ENCODE measurements at regions not wholly inside any gene's neighbourhood (a gene's known extent, or its start where the extent isn't known, plus 50 kb on each side); places are given as distances from the start of the nearest gene placed in this dataset.
A peak's percentile ranks its signal among the peaks of the same experiment; 100 is the strongest.

GRCh38 chr7:25852211-25852938, 299.6 kb upstream of the NFE2L3 start:
- H3K4me3 ChIP-seq: no peak overlapping the region
- no peak overlapping the region for H2AFZ ChIP-seq
- no peak overlapping the region for H3K27ac ChIP-seq
- TF ChIP-seq CTCF (conservative IDR thresholded peaks at IDR 0.05) (no peak), EZH2 (IDR thresholded peaks at IDR 0.05; ENCODE audit: low read depth) (no peak)
- ChIA-PET POLR2A (ENCODE audit: unreplicated experiment) (no interaction called here), CTCF (interaction anchor here (0.6 to 0.7 kb wide), 2 partner anchors 37 to 442 kb away, joined by 5 to 6 read pairs; no protein-coding TSS in a partner anchor)
- H3F3A ChIP-seq (ENCODE audit: insufficient read depth, low read depth): no peaks in the 10 kb centered on the region; the same call in none of the 2 replicates
- intact Hi-C loops (cut with micrococcal nuclease; ENCODE audit: unreplicated experiment): no loop called here
- peaks cover 36% of the 10 kb centered on the region for H3K4me1 ChIP-seq (replicated peaks; ENCODE audit: insufficient read depth)
- no peaks in the 10 kb centered on the region for H3K79me2 ChIP-seq (ENCODE audit: low read depth)
- H3K36me3 ChIP-seq (ENCODE audit: low read depth): no peaks in the 10 kb centered on the region
- no peak overlapping the region for H3K4me2 ChIP-seq
- no TSS peak for BruUV-seq (replicated peaks)
- no peak for DNase-seq
- no peaks in the 10 kb centered on the region for H3K9me3 ChIP-seq (ENCODE audit: insufficient read depth, low read depth)
- H4K20me1 ChIP-seq (ENCODE audit: insufficient read depth): no peaks in the 10 kb centered on the region
- H3K27me3 ChIP-seq (ENCODE audit: insufficient read depth, low read depth): peaks cover 28% of the 10 kb centered on the region
- H3K9me2 ChIP-seq (ENCODE audit: insufficient read depth): no peaks in the 10 kb centered on the region

- TF ChIP-seq CTCF (conservative IDR thresholded peaks at IDR 0.05) (no peak), EZH2 (IDR thresholded peaks at IDR 0.05; ENCODE audit: low read depth) (no peak)
- Histone ChIP-seq H3K27me3 (ENCODE audit: insufficient read depth, low read depth) (peaks cover 33% of the 10 kb centered on the region), H3K36me3 (ENCODE audit: low read depth) (no peaks in the 10 kb centered on the region), H2AFZ (no peak overlapping the region), H3K27ac (no peak overlapping the region), H3K4me2 (no peak overlapping the region), H3K4me1 (replicated peaks; ENCODE audit: insufficient read depth) (peaks cover 31% of the 10 kb centered on the region), H4K20me1 (ENCODE audit: insufficient read depth) (no peaks in the 10 kb centered on the region), H3F3A (ENCODE audit: insufficient read depth, low read depth) (no peaks in the 10 kb centered on the region; the same call in none of the 2 replicates), H3K4me3 (no peak overlapping the region), H3K79me2 (ENCODE audit: low read depth) (no peaks in the 10 kb centered on the region), H3K9me3 (ENCODE audit: insufficient read depth, low read depth) (no peaks in the 10 kb centered on the region), H3K9me2 (ENCODE audit: insufficient read depth) (no peaks in the 10 kb centered on the region)
- BruUV-seq (replicated peaks): no TSS peak
- POLR2A ChIA-PET (ENCODE audit: unreplicated experiment): no interaction called here
- no peak for DNase-seq
- CTCF ChIA-PET: interaction anchor here (0.7 kb wide), 1 partner anchor 442 kb away, joined by 5 read pairs; no protein-coding TSS in a partner anchor
- intact Hi-C loops (cut with micrococcal nuclease; ENCODE audit: unreplicated experiment): no loop called here
These were observed 299.1 kb upstream of the NFE2L3 start for GRCh38 chr7:25852939-25853271.

- intact Hi-C loops (cut with micrococcal nuclease; ENCODE audit: unreplicated experiment): no loop called here
These were observed 298.7 kb upstream of the NFE2L3 start for GRCh38 chr7:25853314-25853713.

More at GRCh38 chr7:25853314-25853713, 298.7 kb upstream of the NFE2L3 start:
- H3F3A ChIP-seq (ENCODE audit: insufficient read depth, low read depth): no peaks in the 10 kb centered on the region; the same call in none of the 2 replicates
- no peaks in the 10 kb centered on the region for H4K20me1 ChIP-seq (ENCODE audit: insufficient read depth)
- no peak overlapping the region for H3K4me3 ChIP-seq
- no peak overlapping the region for H2AFZ ChIP-seq
- H3K4me2 ChIP-seq: 0 out of 2 replicates have a peak overlapping the region, but pooled peaks have one; percentile 69
- no peak for DNase-seq
- TF ChIP-seq EZH2 (IDR thresholded peaks at IDR 0.05; ENCODE audit: low read depth): no peak
- no peak for TF ChIP-seq CTCF (conservative IDR thresholded peaks at IDR 0.05)
- no peaks in the 10 kb centered on the region for H3K79me2 ChIP-seq (ENCODE audit: low read depth)
- BruUV-seq (replicated peaks): no TSS peak
- peaks cover 37% of the 10 kb centered on the region for H3K27me3 ChIP-seq (ENCODE audit: insufficient read depth, low read depth)
- no peaks in the 10 kb centered on the region for H3K9me2 ChIP-seq (ENCODE audit: insufficient read depth)
- ChIA-PET CTCF (no interaction called here), POLR2A (ENCODE audit: unreplicated experiment) (no interaction called here)
- H3K27ac ChIP-seq: no peak overlapping the region
- H3K36me3 ChIP-seq (ENCODE audit: low read depth): no peaks in the 10 kb centered on the region
- H3K4me1 ChIP-seq (replicated peaks; ENCODE audit: insufficient read depth): peaks cover 29% of the 10 kb centered on the region
- H3K9me3 ChIP-seq (ENCODE audit: insufficient read depth, low read depth): no peaks in the 10 kb centered on the region
